ENCODE measurements at regions not wholly inside any gene's neighbourhood (a gene's known extent, or its start where the extent isn't known, plus 50 kb on each side); places are given as distances from the start of the nearest gene placed in this dataset.

DNA sequence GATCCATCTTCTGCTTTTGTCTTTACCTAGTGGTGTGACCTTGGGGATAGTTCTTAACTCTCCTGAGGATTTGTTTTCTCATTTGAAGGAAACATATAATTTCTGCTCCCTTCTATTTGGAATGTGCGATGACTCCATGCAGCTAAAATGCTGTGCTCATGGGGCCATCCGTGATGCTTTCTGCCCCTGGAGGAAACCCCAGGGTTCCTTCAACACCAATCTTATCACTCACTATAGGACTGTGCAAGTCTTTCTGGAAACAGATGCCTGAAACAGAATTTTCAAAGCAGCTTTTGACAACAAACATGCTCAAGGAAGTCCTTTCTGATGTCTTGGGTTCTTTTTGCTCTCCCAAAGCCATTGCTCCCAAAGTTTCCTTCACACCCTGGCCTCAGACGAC lies 128.8 kb upstream of the GGTLC1 start:
- no peak for TF ChIP-seq POLR2AphosphoS5 (IDR thresholded peaks at IDR 0.05)
- TF ChIP-seq, protein P1, sequence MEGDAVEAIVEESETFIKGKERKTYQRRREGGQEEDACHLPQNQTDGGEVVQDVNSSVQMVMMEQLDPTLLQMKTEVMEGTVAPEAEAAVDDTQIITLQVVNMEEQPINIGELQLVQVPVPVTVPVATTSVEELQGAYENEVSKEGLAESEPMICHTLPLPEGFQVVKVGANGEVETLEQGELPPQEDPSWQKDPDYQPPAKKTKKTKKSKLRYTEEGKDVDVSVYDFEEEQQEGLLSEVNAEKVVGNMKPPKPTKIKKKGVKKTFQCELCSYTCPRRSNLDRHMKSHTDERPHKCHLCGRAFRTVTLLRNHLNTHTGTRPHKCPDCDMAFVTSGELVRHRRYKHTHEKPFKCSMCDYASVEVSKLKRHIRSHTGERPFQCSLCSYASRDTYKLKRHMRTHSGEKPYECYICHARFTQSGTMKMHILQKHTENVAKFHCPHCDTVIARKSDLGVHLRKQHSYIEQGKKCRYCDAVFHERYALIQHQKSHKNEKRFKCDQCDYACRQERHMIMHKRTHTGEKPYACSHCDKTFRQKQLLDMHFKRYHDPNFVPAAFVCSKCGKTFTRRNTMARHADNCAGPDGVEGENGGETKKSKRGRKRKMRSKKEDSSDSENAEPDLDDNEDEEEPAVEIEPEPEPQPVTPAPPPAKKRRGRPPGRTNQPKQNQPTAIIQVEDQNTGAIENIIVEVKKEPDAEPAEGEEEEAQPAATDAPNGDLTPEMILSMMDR (IDR thresholded peaks at IDR 0.05): no peak

Data from gastroesophageal sphincter (tissue), 3 donors.